Smooth muscle cell (in vitro differentiated cells): ENCODE measurements at regions not wholly inside any gene's neighbourhood (a gene's known extent, or its start where the extent isn't known, plus 50 kb on each side); places are given as distances from the start of the nearest gene placed in this dataset.

ENCODE experiments used
- DNase-seq: peaks from one replicate; lab custom pipeline; 2025; ENCODE audit not compliant: unreplicated experiment; lab: John Stamatoyannopoulos, UW
- H2AFZ ChIP-seq: fragments of 200-600 bp; sonication (generic); 2 replicates; pipeline ENCODE4 v1.6.0; 2016; ENCODE audit warnings: antibody characterized with exemption, low read depth, mild to moderate bottlenecking
- H3F3A ChIP-seq: fragments of 200-600 bp; sonication (generic); 2 replicates; pipeline ENCODE4 v1.6.0; 2017; ENCODE audit warnings: antibody characterized with exemption, low read depth
- H3K27ac ChIP-seq: fragments of 200-600 bp; sonication (generic); 2 replicates; pipeline ENCODE4 v1.5.1; 2016; ENCODE audit warnings: low read depth, mild to moderate bottlenecking
- H3K27me3 ChIP-seq: fragments of 200-600 bp; sonication (generic); 2 replicates; pipeline ENCODE4 v1.6.1; 2016; ENCODE audit warnings: low read depth, mild to moderate bottlenecking
- H3K36me3 ChIP-seq: fragments of 200-600 bp; sonication (generic); 2 replicates; pipeline ENCODE4 v1.5.1; 2016; ENCODE audit warnings: low read depth
- H3K4me1 ChIP-seq: fragments of 200-600 bp; sonication (generic); 2 replicates; pipeline ENCODE4 v1.5.1; 2016; ENCODE audit warnings: low read depth
- H3K4me2 ChIP-seq: fragments of 200-600 bp; sonication (generic); 2 replicates; pipeline ENCODE4 v1.6.0; 2016; ENCODE audit warnings: mild to moderate bottlenecking
- H3K4me3 ChIP-seq: fragments of 200-600 bp; sonication (generic); 2 replicates; pipeline ENCODE4 v1.5.1; 2016; ENCODE audit warnings: mild to moderate bottlenecking
- H3K79me2 ChIP-seq: fragments of 200-600 bp; sonication (generic); 2 replicates; pipeline ENCODE4 v1.6.0; 2016; ENCODE audit warnings: low read depth, mild to moderate bottlenecking
- H3K9ac ChIP-seq: fragments of 200-600 bp; sonication (generic); 2 replicates; pipeline ENCODE4 v1.6.0; 2016; ENCODE audit warnings: low read depth
- H3K9me3 ChIP-seq: fragments of 200-600 bp; sonication (generic); replicated peaks from 2 replicates; pipeline ENCODE4 v1.5.1; 2016; ENCODE audit warnings: low read depth
- H4K20me1 ChIP-seq: fragments of 200-600 bp; sonication (generic); 2 replicates; pipeline ENCODE4 v1.6.0; 2016; ENCODE audit warnings: low read depth
- CTCF ChIP-seq: fragments of 200-600 bp; sonication (generic); IDR thresholded peaks from 2 replicates; pipeline ENCODE4 v1.5.1; 2017; ENCODE audit warnings: borderline replicate concordance, mild to moderate bottlenecking, antibody characterized with exemption; ENCODE audit not compliant: insufficient read depth, poor library complexity, severe bottlenecking
- WGBS: methylation state at CpG from one replicate; pipeline ENCODE4 v1.1.7; 2016; ENCODE audit warnings: low lambda C conversion rate; 5-methylcytosine and 5-hydroxymethylcytosine counted together

- H3K4me1 ChIP-seq = no peaks in the 10 kb centered on the region
- no peaks in the 10 kb centered on the region for H4K20me1 ChIP-seq
- H3K4me3 ChIP-seq = no peak overlapping the region
- H3K79me2 ChIP-seq = no peaks in the 10 kb centered on the region
- no peak overlapping the region for H3K4me2 ChIP-seq
- H3K9ac ChIP-seq = no peak overlapping the region
- DNase-seq = no peak
- no peaks in the 10 kb centered on the region for H3F3A ChIP-seq
- no peak overlapping the region for H2AFZ ChIP-seq
- no peaks in the 10 kb centered on the region for H3K9me3 ChIP-seq
- no peaks in the 10 kb centered on the region for H3K36me3 ChIP-seq
- no peak for TF ChIP-seq CTCF
- H3K27ac ChIP-seq = no peak overlapping the region
- WGBS = 81% methylated on average over 3 of the region's 3 CpGs
- no peaks in the 10 kb centered on the region for H3K27me3 ChIP-seq
Measured at GRCh38 chr9:79013715-79014610, 557.8 kb upstream of the TLE4 start.

GRCh38 chr9:79014929-79015699 is 556.7 kb upstream of the TLE4 start:
- no peak for TF ChIP-seq CTCF
- H3K27ac ChIP-seq = no peak overlapping the region
- H3F3A ChIP-seq = no peaks in the 10 kb centered on the region
- no peak overlapping the region for H3K9ac ChIP-seq
- H3K4me1 ChIP-seq = no peaks in the 10 kb centered on the region
- H3K4me3 ChIP-seq = no peak overlapping the region
- no peak for DNase-seq
- H3K4me2 ChIP-seq = no peak overlapping the region
- no peaks in the 10 kb centered on the region for H3K36me3 ChIP-seq
- no peaks in the 10 kb centered on the region for H4K20me1 ChIP-seq
- H3K79me2 ChIP-seq = no peaks in the 10 kb centered on the region
- no peaks in the 10 kb centered on the region for H3K27me3 ChIP-seq
- 70% methylated on average over 5 of the region's 5 CpGs for WGBS
- H2AFZ ChIP-seq = no peak overlapping the region
- no peaks in the 10 kb centered on the region for H3K9me3 ChIP-seq

- Histone ChIP-seq H3K36me3 (no peaks in the 10 kb centered on the region), H3K4me2 (no peak overlapping the region), H4K20me1 (no peaks in the 10 kb centered on the region), H2AFZ (no peak overlapping the region), H3K4me1 (no peaks in the 10 kb centered on the region), H3K27me3 (no peaks in the 10 kb centered on the region), H3K9ac (no peak overlapping the region), H3K9me3 (no peaks in the 10 kb centered on the region), H3K4me3 (no peak overlapping the region), H3K79me2 (no peaks in the 10 kb centered on the region), H3F3A (no peaks in the 10 kb centered on the region), H3K27ac (no peak overlapping the region)
- WGBS = 93% methylated on average over 4 of the region's 4 CpGs
- DNase-seq = no peak
- no peak for TF ChIP-seq CTCF
Measured at GRCh38 chr9:79015951-79016350, 555.8 kb upstream of the TLE4 start.
